Activated naive CD4-positive, alpha-beta T cell (primary cell): ENCODE measurements at regions not wholly inside any gene's neighbourhood (a gene's known extent, or its start where the extent isn't known, plus 50 kb on each side); places are given as distances from the start of the nearest gene placed in this dataset.

Experiments
- DNase-seq, 4 experiments: peaks; one replicate each; lab custom pipeline; 2025; lab: John Stamatoyannopoulos, UW

DNA sequence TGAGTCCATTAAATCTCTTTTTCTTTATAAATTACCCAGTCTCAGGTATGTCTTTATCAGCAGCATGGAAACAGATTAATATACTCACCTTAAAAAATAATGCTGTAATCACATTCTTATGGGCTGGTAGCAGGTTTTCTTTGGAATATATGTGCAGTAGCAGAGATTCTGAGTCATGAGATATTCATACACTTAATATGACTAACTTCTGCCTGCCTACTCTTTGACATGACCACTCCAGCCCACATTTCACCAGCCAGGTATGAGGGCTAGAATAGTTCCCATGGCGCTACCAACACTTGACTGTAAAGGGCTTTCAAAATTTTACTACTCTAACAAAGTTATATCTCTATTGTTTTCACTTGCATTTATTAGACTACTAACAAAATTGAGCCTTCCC, 74.1 kb upstream of the GHR start:
- DNase-seq: no peak

DNA sequence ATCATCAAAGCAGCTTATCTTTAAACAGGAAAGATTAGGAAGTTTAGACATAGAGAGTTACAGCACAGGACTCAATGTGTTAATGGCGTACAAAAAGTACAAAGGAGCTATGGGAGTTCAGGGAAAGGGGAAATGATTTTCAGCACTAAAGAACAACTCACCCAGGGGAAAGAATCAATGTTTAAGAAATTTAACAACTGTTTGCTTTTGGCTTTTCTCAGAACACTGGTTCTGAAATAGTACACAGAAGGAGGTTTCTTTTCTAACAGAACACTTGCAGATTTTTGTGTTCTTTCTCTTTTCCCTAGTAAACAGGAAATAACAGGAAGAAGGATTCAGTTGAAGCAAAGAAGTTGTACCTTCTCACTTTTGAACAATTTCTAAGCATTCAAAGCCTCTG, 71.3 kb upstream of the GHR start:
- DNase-seq: no peak

DNA sequence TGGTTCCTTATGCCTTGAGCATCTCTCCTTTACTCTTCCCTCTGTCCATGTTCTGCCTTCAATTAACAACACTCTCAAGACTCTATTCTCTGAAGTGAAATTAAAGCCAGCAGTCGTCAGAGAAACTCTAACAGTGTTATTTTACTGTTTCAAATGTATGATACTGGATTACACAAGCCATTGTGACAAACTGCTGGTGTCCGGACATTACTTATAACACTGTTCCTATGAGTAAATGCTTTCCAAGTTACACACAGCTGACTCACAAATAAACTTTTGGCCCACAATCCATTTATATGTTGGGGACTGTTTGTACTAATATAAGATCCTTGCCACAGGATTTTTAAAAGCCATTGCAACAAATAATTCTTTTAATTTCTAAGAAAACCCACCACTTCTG, 63.2 kb upstream of the GHR start:
- no peak for DNase-seq

DNA sequence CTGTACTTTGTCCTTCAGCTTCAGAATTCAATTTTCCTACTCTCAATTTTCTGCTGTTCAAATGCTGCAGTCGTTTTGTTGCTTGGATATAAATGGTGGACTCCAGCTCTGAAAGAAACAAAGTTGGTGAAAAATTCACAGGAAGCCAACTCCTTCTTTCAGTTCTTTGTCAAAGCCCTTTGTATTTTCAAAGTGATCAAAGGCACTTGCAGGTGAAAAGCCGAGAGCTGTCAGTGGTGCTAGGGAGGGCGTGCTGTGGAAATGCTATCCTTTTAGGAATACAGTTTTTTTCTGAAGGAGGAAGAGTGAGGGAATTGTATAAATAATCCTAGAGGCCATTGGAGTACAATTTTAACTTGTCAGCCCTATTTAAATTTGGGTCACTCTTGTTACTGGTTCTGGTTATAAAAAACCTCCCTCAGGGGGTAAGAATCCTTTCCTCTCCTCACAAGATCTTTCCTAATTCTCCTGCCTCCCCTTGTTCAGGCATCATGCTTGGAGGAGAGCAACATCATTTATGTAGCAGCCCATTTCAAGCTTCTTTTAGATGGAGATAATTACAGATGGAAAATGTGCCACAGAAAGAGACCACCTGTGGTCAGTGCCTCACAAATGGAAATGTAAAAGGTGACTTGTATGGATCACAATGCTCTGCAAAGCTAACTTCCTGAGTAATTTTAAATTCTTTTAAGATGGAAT, 62.5 kb upstream of the GHR start:
- DNase-seq: no peak

DNA sequence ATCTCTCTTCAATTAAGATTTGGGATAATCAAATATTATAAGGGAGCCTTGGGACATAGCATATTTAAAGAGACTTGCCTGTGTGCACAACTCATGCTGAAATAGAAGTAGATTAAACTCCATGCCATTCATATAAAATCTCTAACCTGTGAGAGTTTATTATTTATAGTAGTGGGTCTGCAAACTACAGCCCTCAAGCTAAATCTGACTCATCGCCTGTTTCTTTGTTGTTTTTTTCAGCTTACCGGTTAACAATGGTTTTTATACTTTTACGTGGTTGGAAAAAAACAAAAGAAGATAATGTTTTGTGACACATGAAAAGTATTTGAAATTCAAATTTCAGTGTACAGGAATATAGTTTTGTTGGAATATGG, 61.9 kb upstream of the GHR start:
- no peak for DNase-seq

DNA sequence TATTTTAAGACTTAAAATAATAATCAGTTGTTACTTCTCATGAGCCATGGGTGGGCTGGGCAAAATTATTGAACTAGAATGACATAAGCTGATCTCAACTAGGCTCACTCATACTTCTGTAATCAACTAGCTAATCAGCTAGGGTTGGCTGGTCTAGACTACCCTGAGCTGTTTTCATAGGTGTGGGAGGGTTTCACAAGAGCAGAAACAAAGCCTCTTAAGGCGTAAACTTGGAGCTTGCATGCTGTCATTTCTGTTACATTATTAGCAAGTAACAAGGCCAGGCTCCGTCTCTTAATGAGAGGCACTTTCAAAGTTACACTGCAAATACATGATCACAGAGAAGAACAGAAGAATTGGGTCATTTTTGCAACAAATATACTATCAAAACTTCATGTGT, 57.2 kb upstream of the GHR start:
- DNase-seq: no peak
